Fibroblast of pulmonary artery (primary cell): ENCODE measurements at regions not wholly inside any gene's neighbourhood (a gene's known extent, or its start where the extent isn't known, plus 50 kb on each side); places are given as distances from the start of the nearest gene placed in this dataset.
"Not testable (repeated sequence)": the region's sequence is repeated elsewhere in the genome, so short reads cannot be mapped to it uniquely, and the experiment has no call there.

ENCODE experiments used
- DNase-seq: peaks from one replicate; pipeline ENCODE4 v3.0.0-alpha.2; 2010; ENCODE audit warnings: low read depth
- H3K4me3 ChIP-seq: replicated peaks from 2 replicates; pipeline ENCODE4 v1.5.1; 2011; ENCODE audit warnings: low read depth, mild to moderate bottlenecking, control low read depth, low read length, moderate library complexity
- CTCF ChIP-seq: IDR thresholded peaks from 2 replicates; pipeline ENCODE4 v1.5.1; 2011; ENCODE audit warnings: mild to moderate bottlenecking, control low read depth, low read length, inconsistent platforms; ENCODE audit errors: missing control alignments

GRCh38 chr9:65401456-65402045, 116.5 kb upstream of the FOXD4L5 start:
- H3K4me3 ChIP-seq = not testable (repeated sequence)

GRCh38 chr9:65400886-65401285, 115.9 kb upstream of the FOXD4L5 start:
- DNase-seq = no peak
- TF ChIP-seq CTCF = no peak
- H3K4me3 ChIP-seq = no peak overlapping the region

More at GRCh38 chr9:65401456-65402045, 116.5 kb upstream of the FOXD4L5 start:
- DNase-seq = not testable (repeated sequence)

- H3K4me3 ChIP-seq, DNase-seq: not testable (repeated sequence)
These were observed 113.0 kb upstream of the FOXD4L5 start for GRCh38 chr9:65397763-65398719.

GRCh38 chr9:65397226-65397625, 112.2 kb upstream of the FOXD4L5 start:
- not testable (repeated sequence) for DNase-seq, H3K4me3 ChIP-seq

- H3K4me3 ChIP-seq, DNase-seq: not testable (repeated sequence)
These were observed 111.6 kb upstream of the FOXD4L5 start for GRCh38 chr9:65396601-65397000.

GRCh38 chr9:65395789-65396188, 110.8 kb upstream of the FOXD4L5 start:
- H3K4me3 ChIP-seq, DNase-seq: not testable (repeated sequence)

GRCh38 chr9:65395121-65395520, 110.1 kb upstream of the FOXD4L5 start:
- DNase-seq, H3K4me3 ChIP-seq: not testable (repeated sequence)

GRCh38 chr9:65393111-65393810, 108.3 kb upstream of the FOXD4L5 start:
- not testable (repeated sequence) for DNase-seq, H3K4me3 ChIP-seq

- not testable (repeated sequence) for H3K4me3 ChIP-seq, DNase-seq
These were observed 107.6 kb upstream of the FOXD4L5 start for GRCh38 chr9:65392611-65393010.

GRCh38 chr9:65389710-65390109, 104.7 kb upstream of the FOXD4L5 start:
- DNase-seq, H3K4me3 ChIP-seq: not testable (repeated sequence)

GRCh38 chr9:65389216-65389615, 104.2 kb upstream of the FOXD4L5 start:
- not testable (repeated sequence) for DNase-seq, H3K4me3 ChIP-seq

GRCh38 chr9:65386699-65387098, 101.7 kb upstream of the FOXD4L5 start:
- DNase-seq = peak; percentile 80
- peak overlapping the region; percentile 44 for H3K4me3 ChIP-seq

- peak overlapping the region; percentile 38 for H3K4me3 ChIP-seq
- DNase-seq = not testable (repeated sequence)
These were observed 101.2 kb upstream of the FOXD4L5 start for GRCh38 chr9:65386191-65386590.

- not testable (repeated sequence) for DNase-seq, H3K4me3 ChIP-seq
These were observed 100.6 kb upstream of the FOXD4L5 start for GRCh38 chr9:65385655-65386024.

GRCh38 chr9:65384759-65385654, 100.0 kb upstream of the FOXD4L5 start:
- not testable (repeated sequence) for DNase-seq

GRCh38 chr9:65384066-65384465, 99.1 kb upstream of the FOXD4L5 start:
- not testable (repeated sequence) for DNase-seq, H3K4me3 ChIP-seq

More at GRCh38 chr9:65384759-65385654, 100.0 kb upstream of the FOXD4L5 start:
- not testable (repeated sequence) for H3K4me3 ChIP-seq

- not testable (repeated sequence) for H3K4me3 ChIP-seq, DNase-seq
These were observed 98.6 kb upstream of the FOXD4L5 start for GRCh38 chr9:65383646-65384045.
